OCI-LY1 (cell line): ENCODE measurements at regions not wholly inside any gene's neighbourhood (a gene's known extent, or its start where the extent isn't known, plus 50 kb on each side); places are given as distances from the start of the nearest gene placed in this dataset.

Source experiments
- H2AFZ ChIP-seq: fragments of 200-600 bp; sonication (generic), shearing (Covaris generic); 2 replicates; pipeline ENCODE4 v1.6.0; 2014; ENCODE audit warnings: antibody characterized with exemption, mild to moderate bottlenecking, low read length
- H3F3A ChIP-seq: fragments of 200-600 bp; sonication (generic), shearing (Covaris generic); 2 replicates; pipeline ENCODE4 v1.6.0; 2014; ENCODE audit warnings: mild to moderate bottlenecking, antibody characterized with exemption, low read length, moderate library complexity; ENCODE audit not compliant: insufficient read depth
- H3K27ac ChIP-seq: fragments of 200-600 bp; sonication (generic); 2 replicates; pipeline ENCODE4 v1.5.1; 2014; ENCODE audit warnings: low read length, mixed run types, mild to moderate bottlenecking, low read depth; ENCODE audit not compliant: poor library complexity, severe bottlenecking
- H3K27me3 ChIP-seq: fragments of 200-600 bp; sonication (generic); 2 replicates; pipeline ENCODE4 v1.6.0; 2014; ENCODE audit warnings: antibody characterized with exemption, mild to moderate bottlenecking, low read length, moderate library complexity; ENCODE audit not compliant: insufficient read depth
- H3K36me3 ChIP-seq: fragments of 200-600 bp; sonication (generic); 2 replicates; pipeline ENCODE4 v1.6.1; 2014; ENCODE audit warnings: mild to moderate bottlenecking, antibody characterized with exemption, low read length, moderate library complexity, mixed read lengths; ENCODE audit not compliant: insufficient read depth
- H3K4me1 ChIP-seq: fragments of 200-600 bp; sonication (generic); 2 replicates; pipeline ENCODE4 v1.5.1; 2014; ENCODE audit warnings: mild to moderate bottlenecking, low read length, moderate library complexity; ENCODE audit not compliant: insufficient read depth, severe bottlenecking
- H3K4me2 ChIP-seq: fragments of 200-600 bp; sonication (generic), shearing (Covaris generic); 2 replicates; pipeline ENCODE4 v1.6.1; 2014; ENCODE audit warnings: low read length
- H3K4me3 ChIP-seq: fragments of 200-600 bp; sonication (generic); 2 replicates; pipeline ENCODE4 v1.5.1; 2014; ENCODE audit warnings: low read length, low read depth, mild to moderate bottlenecking, mixed read lengths; ENCODE audit not compliant: poor library complexity, severe bottlenecking
- H3K79me2 ChIP-seq: fragments of 200-600 bp; shearing (Covaris generic); 2 replicates; pipeline ENCODE4 v1.6.1; 2016; ENCODE audit warnings: mixed run types, low read length, mixed read lengths; ENCODE audit not compliant: insufficient read depth
- H3K9ac ChIP-seq: fragments of 200-600 bp; sonication (generic), shearing (Covaris generic); 2 replicates; pipeline ENCODE4 v1.6.1; 2014; ENCODE audit warnings: mild to moderate bottlenecking, low read length, mixed read lengths
- H3K9me2 ChIP-seq: fragments of 200-600 bp; sonication (generic), shearing (Covaris generic); 2 replicates; pipeline ENCODE4 v1.6.1; 2014; ENCODE audit warnings: low read depth, mild to moderate bottlenecking, low read length, mixed read lengths
- H3K9me3 ChIP-seq: fragments of 200-600 bp; shearing (Covaris generic); 2 replicates; pipeline ENCODE4 v1.6.1; 2014; ENCODE audit warnings: low read length, mixed read lengths
- H4K20me1 ChIP-seq: fragments of 200-600 bp; sonication (generic), shearing (Covaris generic); 2 replicates; pipeline ENCODE4 v1.6.0; 2016; ENCODE audit warnings: mild to moderate bottlenecking, low read length; ENCODE audit not compliant: insufficient read depth
- EZH2 ChIP-seq: fragments of 200-600 bp; sonication (generic), shearing (Covaris generic); IDR thresholded peaks from 2 replicates; pipeline ENCODE4 v1.8.0; 2017; ENCODE audit warnings: borderline replicate concordance, mixed run types, mild to moderate bottlenecking, antibody characterized with exemption, low read length, moderate library complexity, mixed read lengths
- TF ChIP-seq, protein P1 (sequence below): fragments of 200-600 bp; sonication (generic), shearing (Covaris generic); IDR thresholded peaks from 2 replicates; pipeline ENCODE4 v1.5.1; 2017; ENCODE audit warnings: mild to moderate bottlenecking, antibody characterized with exemption, low read length, moderate library complexity, mixed read lengths

DNA sequence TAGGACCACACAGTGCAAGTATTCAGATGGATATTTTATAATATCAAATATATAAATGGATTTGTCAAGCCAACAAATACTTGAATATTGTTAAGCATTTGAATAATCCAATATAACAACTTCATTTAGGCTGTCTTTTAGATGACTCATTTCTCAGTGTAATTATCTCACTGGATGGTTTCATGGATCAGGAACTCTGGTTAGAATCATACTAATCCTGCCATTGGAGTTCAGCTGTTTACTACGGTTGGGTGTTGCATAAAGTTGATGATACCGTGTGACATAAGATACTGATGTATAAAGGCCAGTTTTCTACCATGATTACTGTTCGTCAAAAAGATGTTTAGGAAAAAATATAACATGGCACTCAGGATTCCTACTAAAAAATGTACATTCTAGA is 196.3 kb downstream of the TSHZ3 start:
- Histone ChIP-seq H3K4me1 (no peaks in the 10 kb centered on the region), H4K20me1 (no peaks in the 10 kb centered on the region), H2AFZ (no peak overlapping the region), H3K36me3 (no peaks in the 10 kb centered on the region), H3K27me3 (no peaks in the 10 kb centered on the region), H3F3A (no peaks in the 10 kb centered on the region), H3K9ac (no peak overlapping the region), H3K9me2 (no peaks in the 10 kb centered on the region), H3K4me2 (no peak overlapping the region), H3K79me2 (no peaks in the 10 kb centered on the region), H3K27ac (no peak overlapping the region), H3K9me3 (no peaks in the 10 kb centered on the region), H3K4me3 (no peak overlapping the region)
- no peak for TF ChIP-seq EZH2
- TF ChIP-seq, protein P1, sequence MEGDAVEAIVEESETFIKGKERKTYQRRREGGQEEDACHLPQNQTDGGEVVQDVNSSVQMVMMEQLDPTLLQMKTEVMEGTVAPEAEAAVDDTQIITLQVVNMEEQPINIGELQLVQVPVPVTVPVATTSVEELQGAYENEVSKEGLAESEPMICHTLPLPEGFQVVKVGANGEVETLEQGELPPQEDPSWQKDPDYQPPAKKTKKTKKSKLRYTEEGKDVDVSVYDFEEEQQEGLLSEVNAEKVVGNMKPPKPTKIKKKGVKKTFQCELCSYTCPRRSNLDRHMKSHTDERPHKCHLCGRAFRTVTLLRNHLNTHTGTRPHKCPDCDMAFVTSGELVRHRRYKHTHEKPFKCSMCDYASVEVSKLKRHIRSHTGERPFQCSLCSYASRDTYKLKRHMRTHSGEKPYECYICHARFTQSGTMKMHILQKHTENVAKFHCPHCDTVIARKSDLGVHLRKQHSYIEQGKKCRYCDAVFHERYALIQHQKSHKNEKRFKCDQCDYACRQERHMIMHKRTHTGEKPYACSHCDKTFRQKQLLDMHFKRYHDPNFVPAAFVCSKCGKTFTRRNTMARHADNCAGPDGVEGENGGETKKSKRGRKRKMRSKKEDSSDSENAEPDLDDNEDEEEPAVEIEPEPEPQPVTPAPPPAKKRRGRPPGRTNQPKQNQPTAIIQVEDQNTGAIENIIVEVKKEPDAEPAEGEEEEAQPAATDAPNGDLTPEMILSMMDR: no peak

- Histone ChIP-seq H3K4me1 (no peaks in the 10 kb centered on the region), H3K27me3 (no peaks in the 10 kb centered on the region), H3K4me2 (no peak overlapping the region), H2AFZ (no peak overlapping the region), H3F3A (no peaks in the 10 kb centered on the region), H3K9me3 (no peaks in the 10 kb centered on the region), H3K27ac (no peak overlapping the region), H3K36me3 (no peaks in the 10 kb centered on the region), H3K4me3 (no peak overlapping the region), H4K20me1 (no peaks in the 10 kb centered on the region), H3K9ac (no peak overlapping the region), H3K9me2 (no peaks in the 10 kb centered on the region), H3K79me2 (no peaks in the 10 kb centered on the region)
- no peak for TF ChIP-seq EZH2
- TF ChIP-seq, protein P1: no peak
Measured at GRCh38 chr19:31149441-31149941, 199.7 kb downstream of the TSHZ3 start.

DNA sequence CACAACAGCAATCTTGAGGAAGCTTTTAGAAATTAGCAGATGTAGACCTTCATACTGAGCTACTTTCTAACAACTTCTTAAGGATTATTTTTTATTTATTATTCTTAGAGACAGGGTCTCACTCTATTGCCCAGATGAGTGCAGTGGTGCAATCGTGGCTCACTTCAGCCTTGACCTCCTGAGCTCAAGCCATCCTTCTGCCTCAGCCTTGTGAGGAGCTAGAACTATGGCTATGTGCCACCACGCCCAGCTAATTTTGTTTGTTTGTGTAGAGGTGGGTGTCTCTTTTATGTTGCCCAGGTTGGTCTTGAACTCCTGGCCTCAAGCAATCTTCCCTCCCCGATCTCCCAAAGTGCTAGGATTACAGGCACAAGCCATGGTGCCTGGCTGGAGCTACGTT is 200.6 kb downstream of the TSHZ3 start:
- Histone ChIP-seq H4K20me1 (no peaks in the 10 kb centered on the region), H3K36me3 (no peaks in the 10 kb centered on the region), H3K4me1 (no peaks in the 10 kb centered on the region), H3K9me2 (no peaks in the 10 kb centered on the region), H3K9ac (no peak overlapping the region), H2AFZ (no peak overlapping the region), H3K27me3 (no peaks in the 10 kb centered on the region), H3K79me2 (no peaks in the 10 kb centered on the region), H3K27ac (no peak overlapping the region), H3K4me2 (no peak overlapping the region), H3K4me3 (no peak overlapping the region), H3K9me3 (no peaks in the 10 kb centered on the region), H3F3A (no peaks in the 10 kb centered on the region)
- TF ChIP-seq, protein P1: no peak
- TF ChIP-seq EZH2: no peak
